ENCODE measurements at regions not wholly inside any gene's neighbourhood (a gene's known extent, or its start where the extent isn't known, plus 50 kb on each side); places are given as distances from the start of the nearest gene placed in this dataset.

DNA sequence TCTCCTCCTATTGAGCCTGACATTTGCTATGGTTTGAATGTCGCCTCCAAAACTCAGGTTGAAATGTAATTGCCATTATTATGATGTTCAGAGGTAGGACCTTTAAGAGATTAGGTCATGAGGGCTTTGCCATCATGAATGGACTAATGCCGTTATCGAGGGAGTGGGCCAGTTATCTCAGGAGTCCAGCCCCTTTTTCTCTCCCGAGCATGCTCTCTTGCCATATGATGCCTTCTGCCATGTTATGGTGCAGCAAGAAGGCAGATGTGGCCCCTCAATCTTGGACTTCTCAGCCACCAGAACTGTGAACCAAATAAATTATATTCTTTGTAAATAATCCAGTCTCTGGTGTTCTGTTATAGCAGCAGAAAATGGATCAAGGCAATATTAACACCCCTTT lies 323.5 kb downstream of the RRAGC start:
- TF ChIP-seq ZNF8 (CRISPR knock-in tag; IDR thresholded peaks at IDR 0.05) (no peak), BACH2 (CRISPR knock-in tag; IDR thresholded peaks at IDR 0.05; ENCODE audit: borderline replicate concordance) (no peak), OSR1 (CRISPR knock-in tag; IDR thresholded peaks at IDR 0.05) (no peak), ISL1 (CRISPR knock-in tag; IDR thresholded peaks at IDR 0.05) (no peak), GLIS3 (CRISPR knock-in tag; IDR thresholded peaks at IDR 0.05) (no peak), TOX (CRISPR knock-in tag; IDR thresholded peaks at IDR 0.05; ENCODE audit: borderline replicate concordance) (no peak), ZFP30 (CRISPR knock-in tag; IDR thresholded peaks at IDR 0.05) (no peak), ZC3H10 (CRISPR knock-in tag; IDR thresholded peaks at IDR 0.05) (no peak), ZFP3 (CRISPR knock-in tag; IDR thresholded peaks at IDR 0.05) (no peak), RARB (CRISPR knock-in tag; IDR thresholded peaks at IDR 0.05) (no peak)
- TF ChIP-seq, protein P1, sequence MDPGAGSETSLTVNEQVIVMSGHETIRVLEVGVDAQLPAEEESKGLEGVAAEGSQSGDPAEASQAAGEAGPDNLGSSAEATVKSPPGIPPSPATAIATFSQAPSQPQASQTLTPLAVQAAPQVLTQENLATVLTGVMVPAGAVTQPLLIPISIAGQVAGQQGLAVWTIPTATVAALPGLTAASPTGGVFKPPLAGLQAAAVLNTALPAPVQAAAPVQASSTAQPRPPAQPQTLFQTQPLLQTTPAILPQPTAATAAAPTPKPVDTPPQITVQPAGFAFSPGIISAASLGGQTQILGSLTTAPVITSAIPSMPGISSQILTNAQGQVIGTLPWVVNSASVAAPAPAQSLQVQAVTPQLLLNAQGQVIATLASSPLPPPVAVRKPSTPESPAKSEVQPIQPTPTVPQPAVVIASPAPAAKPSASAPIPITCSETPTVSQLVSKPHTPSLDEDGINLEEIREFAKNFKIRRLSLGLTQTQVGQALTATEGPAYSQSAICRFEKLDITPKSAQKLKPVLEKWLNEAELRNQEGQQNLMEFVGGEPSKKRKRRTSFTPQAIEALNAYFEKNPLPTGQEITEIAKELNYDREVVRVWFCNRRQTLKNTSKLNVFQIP (CRISPR knock-in tag; IDR thresholded peaks at IDR 0.05; ENCODE audit: borderline replicate concordance, low read depth), result no peak
- TF ChIP-seq, protein P2, sequence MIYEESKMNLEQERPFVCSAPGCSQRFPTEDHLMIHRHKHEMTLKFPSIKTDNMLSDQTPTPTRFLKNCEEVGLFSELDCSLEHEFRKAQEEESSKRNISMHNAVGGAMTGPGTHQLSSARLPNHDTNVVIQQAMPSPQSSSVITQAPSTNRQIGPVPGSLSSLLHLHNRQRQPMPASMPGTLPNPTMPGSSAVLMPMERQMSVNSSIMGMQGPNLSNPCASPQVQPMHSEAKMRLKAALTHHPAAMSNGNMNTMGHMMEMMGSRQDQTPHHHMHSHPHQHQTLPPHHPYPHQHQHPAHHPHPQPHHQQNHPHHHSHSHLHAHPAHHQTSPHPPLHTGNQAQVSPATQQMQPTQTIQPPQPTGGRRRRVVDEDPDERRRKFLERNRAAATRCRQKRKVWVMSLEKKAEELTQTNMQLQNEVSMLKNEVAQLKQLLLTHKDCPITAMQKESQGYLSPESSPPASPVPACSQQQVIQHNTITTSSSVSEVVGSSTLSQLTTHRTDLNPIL (CRISPR knock-in tag; IDR thresholded peaks at IDR 0.05; ENCODE audit: low read depth), result no peak
- ATAC-seq, result no peak

DNA sequence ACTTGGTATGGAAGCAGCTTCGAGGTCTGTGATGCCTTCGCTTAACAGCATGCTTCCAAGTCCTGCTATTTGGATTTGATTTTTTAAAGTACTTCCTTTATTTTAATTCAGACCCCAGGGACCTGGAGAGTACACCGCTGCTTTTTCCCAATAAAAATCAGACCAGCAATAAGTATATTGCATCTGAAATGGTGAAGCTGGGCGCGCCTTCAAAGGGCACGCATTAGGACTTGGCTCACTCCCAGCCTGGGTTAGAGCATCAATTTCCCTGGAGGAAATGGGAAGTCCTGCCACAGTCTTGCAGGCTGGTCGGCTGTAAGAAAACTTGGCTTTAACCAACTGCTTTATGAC lies 325.1 kb downstream of the RRAGC start:
- ATAC-seq, result no peak

DNA sequence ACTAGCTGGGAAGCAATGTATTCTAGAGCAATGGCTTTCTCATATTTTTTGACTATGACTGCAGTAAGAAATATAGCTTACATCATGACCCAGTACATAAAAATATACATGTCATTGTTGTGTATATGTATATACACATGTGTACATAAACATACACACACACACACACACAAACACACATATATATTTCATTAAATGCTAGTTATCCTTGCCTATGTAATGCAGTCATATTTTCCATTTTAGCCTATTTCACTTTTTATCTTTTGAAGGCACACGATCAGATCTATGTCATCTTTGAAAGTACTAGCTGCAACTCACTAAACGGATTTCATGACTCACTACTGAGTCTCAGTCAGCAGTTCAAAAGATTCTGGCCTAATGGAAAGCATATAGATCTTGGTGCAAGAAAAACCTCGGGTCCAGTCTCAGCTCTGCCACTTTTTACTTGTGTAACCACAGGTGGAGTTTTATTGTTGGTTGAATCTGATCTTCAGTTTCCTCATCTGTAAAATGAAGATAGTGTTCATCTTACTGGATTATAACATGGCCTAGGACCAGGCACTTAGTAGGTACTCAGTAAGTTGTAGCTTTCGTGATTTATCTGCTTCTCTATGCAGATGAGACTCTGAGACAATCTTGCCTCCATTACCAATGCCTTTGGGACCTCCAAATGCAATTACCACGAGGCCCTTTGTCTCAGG lies 325.6 kb downstream of the RRAGC start:
- no peak for ATAC-seq
- TF ChIP-seq ZFP30 (CRISPR knock-in tag; IDR thresholded peaks at IDR 0.05) (no peak), OSR1 (CRISPR knock-in tag; IDR thresholded peaks at IDR 0.05) (no peak), ZNF8 (CRISPR knock-in tag; IDR thresholded peaks at IDR 0.05) (no peak), ZFP3 (CRISPR knock-in tag; IDR thresholded peaks at IDR 0.05) (no peak), ZNF70 (CRISPR knock-in tag; IDR thresholded peaks at IDR 0.05) (no peak), BACH2 (CRISPR knock-in tag; IDR thresholded peaks at IDR 0.05; ENCODE audit: borderline replicate concordance) (no peak)
- TF ChIP-seq, protein P2 (CRISPR knock-in tag; IDR thresholded peaks at IDR 0.05; ENCODE audit: low read depth), result no peak

More for the DNA sequence above, 325.1 kb downstream of the RRAGC start:
- TF ChIP-seq ZFP3 (CRISPR knock-in tag; IDR thresholded peaks at IDR 0.05) (no peak), TCF4 (CRISPR knock-in tag; IDR thresholded peaks at IDR 0.05; ENCODE audit: borderline replicate concordance) (no peak), TOX (CRISPR knock-in tag; IDR thresholded peaks at IDR 0.05; ENCODE audit: borderline replicate concordance) (no peak), SNAI2 (CRISPR knock-in tag; IDR thresholded peaks at IDR 0.05) (no peak), ARNTL (CRISPR knock-in tag; IDR thresholded peaks at IDR 0.05; ENCODE audit: borderline replicate concordance, low read depth) (no peak), ISL1 (CRISPR knock-in tag; IDR thresholded peaks at IDR 0.05) (no peak)
- TF ChIP-seq, protein P2 (CRISPR knock-in tag; IDR thresholded peaks at IDR 0.05; ENCODE audit: low read depth), result no peak

DNA sequence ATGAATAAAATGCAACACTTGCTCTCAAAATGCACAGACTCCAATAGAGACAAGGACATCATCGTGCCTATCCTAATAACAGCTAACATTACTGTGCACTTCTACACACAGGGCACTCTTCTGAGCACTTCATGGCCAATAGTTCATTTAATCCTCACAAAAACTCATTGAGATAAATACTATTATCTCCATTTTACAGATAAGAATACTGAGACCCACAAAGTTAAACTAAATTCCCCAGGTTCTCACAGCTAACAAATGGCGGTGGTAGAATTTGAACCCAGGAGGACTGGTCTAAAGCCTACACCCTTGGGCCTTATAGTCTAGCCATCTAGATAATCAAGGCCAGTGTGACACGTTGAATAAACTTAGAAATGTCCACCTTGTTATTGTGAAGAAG lies 328.6 kb downstream of the RRAGC start:
- no peak for ATAC-seq
- TF ChIP-seq BACH2 (CRISPR knock-in tag; IDR thresholded peaks at IDR 0.05; ENCODE audit: borderline replicate concordance), result no peak
- TF ChIP-seq, protein P3, sequence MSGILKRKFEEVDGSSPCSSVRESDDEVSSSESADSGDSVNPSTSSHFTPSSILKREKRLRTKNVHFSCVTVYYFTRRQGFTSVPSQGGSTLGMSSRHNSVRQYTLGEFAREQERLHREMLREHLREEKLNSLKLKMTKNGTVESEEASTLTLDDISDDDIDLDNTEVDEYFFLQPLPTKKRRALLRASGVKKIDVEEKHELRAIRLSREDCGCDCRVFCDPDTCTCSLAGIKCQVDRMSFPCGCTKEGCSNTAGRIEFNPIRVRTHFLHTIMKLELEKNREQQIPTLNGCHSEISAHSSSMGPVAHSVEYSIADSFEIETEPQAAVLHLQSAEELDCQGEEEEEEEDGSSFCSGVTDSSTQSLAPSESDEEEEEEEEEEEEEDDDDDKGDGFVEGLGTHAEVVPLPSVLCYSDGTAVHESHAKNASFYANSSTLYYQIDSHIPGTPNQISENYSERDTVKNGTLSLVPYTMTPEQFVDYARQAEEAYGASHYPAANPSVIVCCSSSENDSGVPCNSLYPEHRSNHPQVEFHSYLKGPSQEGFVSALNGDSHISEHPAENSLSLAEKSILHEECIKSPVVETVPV (CRISPR knock-in tag; IDR thresholded peaks at IDR 0.05), result no peak
- no peak for TF ChIP-seq ZFP3 (CRISPR knock-in tag; IDR thresholded peaks at IDR 0.05)
- TF ChIP-seq PPARA (CRISPR knock-in tag; IDR thresholded peaks at IDR 0.05; ENCODE audit: borderline replicate concordance), result no peak
- TF ChIP-seq, protein P2 (CRISPR knock-in tag; IDR thresholded peaks at IDR 0.05; ENCODE audit: low read depth), result no peak
- no peak for TF ChIP-seq GLIS3 (CRISPR knock-in tag; IDR thresholded peaks at IDR 0.05)
- TF ChIP-seq SNAI2 (CRISPR knock-in tag; IDR thresholded peaks at IDR 0.05), result no peak
- no peak for TF ChIP-seq ZNF70 (CRISPR knock-in tag; IDR thresholded peaks at IDR 0.05)
- TF ChIP-seq RARB (CRISPR knock-in tag; IDR thresholded peaks at IDR 0.05), result no peak
- TF ChIP-seq TCF4 (CRISPR knock-in tag; IDR thresholded peaks at IDR 0.05; ENCODE audit: borderline replicate concordance), result no peak
- no peak for TF ChIP-seq CSDC2 (CRISPR knock-in tag; IDR thresholded peaks at IDR 0.05)
- no peak for TF ChIP-seq ZNF565 (CRISPR knock-in tag; conservative IDR thresholded peaks at IDR 0.05; ENCODE audit: low read depth)
- TF ChIP-seq ZFP30 (CRISPR knock-in tag; IDR thresholded peaks at IDR 0.05), result no peak
- TF ChIP-seq, protein P1 (CRISPR knock-in tag; IDR thresholded peaks at IDR 0.05; ENCODE audit: borderline replicate concordance, low read depth), result no peak
- no peak for TF ChIP-seq ARNTL (CRISPR knock-in tag; IDR thresholded peaks at IDR 0.05; ENCODE audit: borderline replicate concordance, low read depth)
- TF ChIP-seq, protein P4, sequence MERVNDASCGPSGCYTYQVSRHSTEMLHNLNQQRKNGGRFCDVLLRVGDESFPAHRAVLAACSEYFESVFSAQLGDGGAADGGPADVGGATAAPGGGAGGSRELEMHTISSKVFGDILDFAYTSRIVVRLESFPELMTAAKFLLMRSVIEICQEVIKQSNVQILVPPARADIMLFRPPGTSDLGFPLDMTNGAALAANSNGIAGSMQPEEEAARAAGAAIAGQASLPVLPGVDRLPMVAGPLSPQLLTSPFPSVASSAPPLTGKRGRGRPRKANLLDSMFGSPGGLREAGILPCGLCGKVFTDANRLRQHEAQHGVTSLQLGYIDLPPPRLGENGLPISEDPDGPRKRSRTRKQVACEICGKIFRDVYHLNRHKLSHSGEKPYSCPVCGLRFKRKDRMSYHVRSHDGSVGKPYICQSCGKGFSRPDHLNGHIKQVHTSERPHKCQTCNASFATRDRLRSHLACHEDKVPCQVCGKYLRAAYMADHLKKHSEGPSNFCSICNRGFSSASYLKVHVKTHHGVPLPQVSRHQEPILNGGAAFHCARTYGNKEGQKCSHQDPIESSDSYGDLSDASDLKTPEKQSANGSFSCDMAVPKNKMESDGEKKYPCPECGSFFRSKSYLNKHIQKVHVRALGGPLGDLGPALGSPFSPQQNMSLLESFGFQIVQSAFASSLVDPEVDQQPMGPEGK (CRISPR knock-in tag; IDR thresholded peaks at IDR 0.05; ENCODE audit: borderline replicate concordance), result no peak
- no peak for TF ChIP-seq ISL1 (CRISPR knock-in tag; IDR thresholded peaks at IDR 0.05)
- no peak for TF ChIP-seq TOX (CRISPR knock-in tag; IDR thresholded peaks at IDR 0.05; ENCODE audit: borderline replicate concordance)

Data from SK-N-SH treated with all-trans-retinoic acid at 6 μM for 48 hours (cell line).